ENCODE measurements at regions not wholly inside any gene's neighbourhood (a gene's known extent, or its start where the extent isn't known, plus 50 kb on each side); places are given as distances from the start of the nearest gene placed in this dataset.
"Not testable (repeated sequence)": the region's sequence is repeated elsewhere in the genome, so short reads cannot be mapped to it uniquely, and the experiment has no call there.

- Histone ChIP-seq H3K9me3 (ENCODE audit: control insufficient read depth, low read length) (no peaks in the 10 kb centered on the region), H3K9ac (ENCODE audit: extremely low read depth, low read length, poor library complexity, severe bottlenecking) (no peak overlapping the region), H3K27me3 (ENCODE audit: control insufficient read depth, insufficient read depth, low read length, poor library complexity, severe bottlenecking) (no peaks in the 10 kb centered on the region), H3K36me3 (ENCODE audit: control insufficient read depth, insufficient read depth, low read length) (no peaks in the 10 kb centered on the region), H3K4me1 (ENCODE audit: control insufficient read depth, insufficient read depth, low read length) (no peaks in the 10 kb centered on the region), H3K4me3 (ENCODE audit: low read length) (no peak overlapping the region), H3K27ac (ENCODE audit: low read depth, low read length) (no peak overlapping the region)
- no peak overlapping the region for H3K4me3 Mint-ChIP-seq
- DNase-seq: no peak
- no peaks in the 10 kb centered on the region for H3K4me1 Mint-ChIP-seq
- H3K27ac Mint-ChIP-seq: no peak overlapping the region
- H3K36me3 Mint-ChIP-seq (ENCODE audit: low read depth): no peaks in the 10 kb centered on the region
- no peaks in the 10 kb centered on the region for H3K9me3 Mint-ChIP-seq
- H3K27me3 Mint-ChIP-seq (ENCODE audit: insufficient read depth): no peaks in the 10 kb centered on the region
- no peak for TF ChIP-seq CTCF (conservative IDR thresholded peaks at IDR 0.05)
Measured at GRCh38 chr9:31588756-31589155, 795.7 kb upstream of the ACO1 start.

DNA sequence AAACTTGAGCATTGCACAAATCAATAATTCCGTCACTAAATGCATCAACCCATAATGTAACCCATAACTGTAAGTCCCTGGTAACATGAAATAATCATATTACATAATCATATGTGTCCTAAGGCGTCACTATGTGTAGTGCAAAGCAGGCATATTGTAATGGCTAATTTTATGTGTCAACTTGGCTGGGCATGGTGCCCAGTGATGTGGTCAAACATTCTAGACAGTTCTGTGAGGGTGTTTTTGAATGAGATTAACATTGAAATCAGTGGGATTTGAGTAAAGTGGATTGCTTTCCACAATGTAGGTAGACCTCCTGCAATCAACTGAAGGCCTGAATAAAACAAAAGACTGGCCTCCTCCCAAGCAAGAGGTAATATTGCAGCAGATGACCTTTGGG lies 794.4 kb upstream of the ACO1 start:
- Histone ChIP-seq H3K4me1 (ENCODE audit: control insufficient read depth, insufficient read depth, low read length) (no peaks in the 10 kb centered on the region), H3K27me3 (ENCODE audit: control insufficient read depth, insufficient read depth, low read length, poor library complexity, severe bottlenecking) (no peaks in the 10 kb centered on the region), H3K4me3 (ENCODE audit: low read length) (no peak overlapping the region), H3K9ac (ENCODE audit: extremely low read depth, low read length, poor library complexity, severe bottlenecking) (no peak overlapping the region), H3K36me3 (ENCODE audit: control insufficient read depth, insufficient read depth, low read length) (no peaks in the 10 kb centered on the region), H3K9me3 (ENCODE audit: control insufficient read depth, low read length) (no peaks in the 10 kb centered on the region), H3K27ac (ENCODE audit: low read depth, low read length) (no peak overlapping the region)
- H3K4me3 Mint-ChIP-seq: no peak overlapping the region
- H3K36me3 Mint-ChIP-seq (ENCODE audit: low read depth): no peaks in the 10 kb centered on the region
- 88 to 100% methylated on average over 1 to 2 of the region's 2 CpGs for WGBS, 2 experiments (ENCODE audit: insufficient coverage in 1 of 2, insufficient read length in 1 of 2)
- no peaks in the 10 kb centered on the region for H3K27me3 Mint-ChIP-seq (ENCODE audit: insufficient read depth)
- H3K4me1 Mint-ChIP-seq: no peaks in the 10 kb centered on the region
- H3K9me3 Mint-ChIP-seq: no peaks in the 10 kb centered on the region
- no peak for TF ChIP-seq CTCF (conservative IDR thresholded peaks at IDR 0.05)
- no peak overlapping the region for H3K27ac Mint-ChIP-seq
- DNase-seq: no peak

- not testable (repeated sequence) for H3K4me1 Mint-ChIP-seq; H3K4me3 ChIP-seq (ENCODE audit: low read length); H3K27me3 ChIP-seq (ENCODE audit: control insufficient read depth, insufficient read depth, low read length, poor library complexity, severe bottlenecking); H3K4me3 Mint-ChIP-seq; H3K27ac ChIP-seq (ENCODE audit: low read depth, low read length); H3K36me3 ChIP-seq (ENCODE audit: control insufficient read depth, insufficient read depth, low read length); DNase-seq; H3K9me3 Mint-ChIP-seq; H3K9ac ChIP-seq (ENCODE audit: extremely low read depth, low read length, poor library complexity, severe bottlenecking); H3K36me3 Mint-ChIP-seq (ENCODE audit: low read depth); H3K27me3 Mint-ChIP-seq (ENCODE audit: insufficient read depth); H3K4me1 ChIP-seq (ENCODE audit: control insufficient read depth, insufficient read depth, low read length); H3K27ac Mint-ChIP-seq; H3K9me3 ChIP-seq (ENCODE audit: control insufficient read depth, low read length)
- 72 to 74% methylated on average over 5 of the region's 5 CpGs for WGBS, 2 experiments (ENCODE audit: insufficient coverage in 1 of 2, insufficient read length in 1 of 2)
Measured at GRCh38 chr9:31597086-31597485, 787.4 kb upstream of the ACO1 start.

GRCh38 chr9:31597977-31598376 lies 786.5 kb upstream of the ACO1 start:
- no peaks in the 10 kb centered on the region for H3K4me1 ChIP-seq (ENCODE audit: control insufficient read depth, insufficient read depth, low read length)
- no peaks in the 10 kb centered on the region for H3K27me3 ChIP-seq (ENCODE audit: control insufficient read depth, insufficient read depth, low read length, poor library complexity, severe bottlenecking)
- Mint-ChIP-seq H3K4me3 (no peak overlapping the region), H3K27me3 (ENCODE audit: insufficient read depth) (no peaks in the 10 kb centered on the region), H3K27ac (no peak overlapping the region), H3K36me3 (ENCODE audit: low read depth) (no peaks in the 10 kb centered on the region), H3K9me3 (no peaks in the 10 kb centered on the region), H3K4me1 (peaks cover 4% of the 10 kb centered on the region)
- TF ChIP-seq CTCF (conservative IDR thresholded peaks at IDR 0.05): no peak
- no peak overlapping the region for H3K27ac ChIP-seq (ENCODE audit: low read depth, low read length)
- no peak overlapping the region for H3K4me3 ChIP-seq (ENCODE audit: low read length)
- no peaks in the 10 kb centered on the region for H3K36me3 ChIP-seq (ENCODE audit: control insufficient read depth, insufficient read depth, low read length)
- DNase-seq: no peak
- no peak overlapping the region for H3K9ac ChIP-seq (ENCODE audit: extremely low read depth, low read length, poor library complexity, severe bottlenecking)
- H3K9me3 ChIP-seq (ENCODE audit: control insufficient read depth, low read length): no peaks in the 10 kb centered on the region
